Coronary artery (tissue), 2 donors: ENCODE measurements at regions not wholly inside any gene's neighbourhood (a gene's known extent, or its start where the extent isn't known, plus 50 kb on each side); places are given as distances from the start of the nearest gene placed in this dataset.

Experiments
- DNase-seq: peaks from one replicate; pipeline ENCODE4 v3.0.0-alpha.2; 2017; ENCODE audit warnings: low spot score
- H3K27ac ChIP-seq, 2 donors: fragments of 200-600 bp; sonication (generic); one replicate each; pipeline ENCODE4 v1.5.1; 2016 to 2019
- H3K4me3 ChIP-seq: fragments of 200-600 bp; sonication (generic); 2 replicates; pipeline ENCODE4 v1.5.1; 2016; ENCODE audit warnings: mild to moderate bottlenecking, moderate library complexity
- TF ChIP-seq, protein P1 (sequence below): fragments of 200-600 bp; sonication (generic); IDR thresholded peaks from one replicate; pipeline ENCODE4 v1.5.1; 2019; ENCODE audit warnings: antibody characterized with exemption

DNA sequence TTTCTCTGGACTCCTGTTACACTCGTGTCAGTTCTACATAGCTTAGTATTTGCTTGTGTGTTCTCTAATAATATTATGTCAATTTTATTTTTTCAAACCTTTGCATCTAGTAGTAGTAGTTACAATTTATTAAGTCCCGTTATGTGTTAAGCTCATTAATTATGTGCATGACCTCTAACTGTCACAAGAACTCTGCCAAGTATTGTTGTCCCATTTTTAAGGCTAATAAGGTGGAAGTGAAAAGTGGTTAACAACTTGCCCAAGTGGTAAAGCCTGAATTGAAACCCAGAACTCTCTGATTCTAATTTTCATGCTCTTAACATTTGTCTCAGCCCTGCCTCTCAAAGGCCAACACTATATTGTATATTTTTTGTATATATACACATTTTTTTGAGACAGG is 221.6 kb downstream of the DMRT2 start:
- DNase-seq: no peak

DNA sequence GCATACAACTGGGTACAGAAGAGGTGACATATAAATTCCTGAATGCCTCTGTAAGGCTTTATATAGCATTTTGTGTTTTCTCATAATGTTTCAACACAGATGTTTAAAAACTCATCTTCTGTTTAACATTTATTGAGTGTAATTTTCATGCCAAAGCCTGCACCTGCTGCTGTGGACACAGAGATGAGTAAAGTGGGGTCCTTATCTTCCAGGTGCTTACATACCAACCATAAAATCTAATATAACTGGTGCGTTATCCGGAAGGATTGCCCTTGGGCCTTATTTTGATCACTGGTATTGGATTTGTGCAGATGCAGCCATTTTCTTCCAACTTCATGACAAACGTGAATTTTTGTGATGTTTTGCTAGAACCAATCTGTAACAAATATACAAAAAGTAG is 222.3 kb downstream of the DMRT2 start:
- Histone ChIP-seq H3K27ac (no peak overlapping the region), H3K4me3 (no peak overlapping the region)
- no peak for DNase-seq
- TF ChIP-seq, protein P1, sequence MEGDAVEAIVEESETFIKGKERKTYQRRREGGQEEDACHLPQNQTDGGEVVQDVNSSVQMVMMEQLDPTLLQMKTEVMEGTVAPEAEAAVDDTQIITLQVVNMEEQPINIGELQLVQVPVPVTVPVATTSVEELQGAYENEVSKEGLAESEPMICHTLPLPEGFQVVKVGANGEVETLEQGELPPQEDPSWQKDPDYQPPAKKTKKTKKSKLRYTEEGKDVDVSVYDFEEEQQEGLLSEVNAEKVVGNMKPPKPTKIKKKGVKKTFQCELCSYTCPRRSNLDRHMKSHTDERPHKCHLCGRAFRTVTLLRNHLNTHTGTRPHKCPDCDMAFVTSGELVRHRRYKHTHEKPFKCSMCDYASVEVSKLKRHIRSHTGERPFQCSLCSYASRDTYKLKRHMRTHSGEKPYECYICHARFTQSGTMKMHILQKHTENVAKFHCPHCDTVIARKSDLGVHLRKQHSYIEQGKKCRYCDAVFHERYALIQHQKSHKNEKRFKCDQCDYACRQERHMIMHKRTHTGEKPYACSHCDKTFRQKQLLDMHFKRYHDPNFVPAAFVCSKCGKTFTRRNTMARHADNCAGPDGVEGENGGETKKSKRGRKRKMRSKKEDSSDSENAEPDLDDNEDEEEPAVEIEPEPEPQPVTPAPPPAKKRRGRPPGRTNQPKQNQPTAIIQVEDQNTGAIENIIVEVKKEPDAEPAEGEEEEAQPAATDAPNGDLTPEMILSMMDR: no peak

More for the DNA sequence above, 221.6 kb downstream of the DMRT2 start:
- Histone ChIP-seq H3K27ac (no peak overlapping the region), H3K4me3 (no peak overlapping the region)
- TF ChIP-seq, protein P1: no peak

DNA sequence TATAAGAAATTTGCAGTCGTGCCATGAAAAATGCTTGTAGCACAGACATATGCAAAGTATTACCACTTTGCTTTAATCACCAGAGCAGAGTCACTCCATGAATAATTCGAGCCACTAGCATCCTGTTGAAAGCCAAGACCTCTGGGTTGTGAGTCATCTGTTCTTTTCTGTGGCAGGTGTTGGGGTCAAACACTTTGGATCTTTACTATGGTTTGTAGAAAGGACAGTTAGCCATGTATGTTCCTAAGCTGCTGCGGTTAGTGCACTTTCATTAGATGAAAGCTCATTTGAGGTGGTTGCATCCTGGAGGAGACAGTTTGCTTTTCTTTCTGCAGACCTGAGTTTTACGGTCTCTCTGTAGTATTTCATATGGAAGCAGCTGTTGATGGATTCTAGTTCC is 223.7 kb downstream of the DMRT2 start:
- TF ChIP-seq, protein P1: no peak
- no peak for DNase-seq
- Histone ChIP-seq H3K4me3 (no peak overlapping the region), H3K27ac (no peak overlapping the region)

DNA sequence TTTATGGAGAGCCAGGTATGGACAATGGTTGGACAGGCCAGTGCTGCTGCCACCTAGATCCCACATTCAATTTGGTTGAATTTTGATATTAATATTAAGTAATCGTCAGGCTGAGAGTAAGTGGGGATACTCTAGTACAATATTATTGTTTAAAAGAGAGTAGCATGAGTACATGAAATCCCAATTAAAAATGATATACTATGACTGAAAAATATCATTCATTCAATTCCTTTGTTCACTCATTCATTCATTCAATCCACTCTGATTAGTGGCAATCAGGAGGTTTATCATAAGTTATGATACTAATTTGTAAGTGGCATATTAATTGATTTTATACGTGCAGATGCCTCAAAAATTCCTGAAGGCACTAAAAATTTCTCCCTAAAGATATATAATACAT is 224.2 kb downstream of the DMRT2 start:
- H3K27ac ChIP-seq: no peak overlapping the region
- DNase-seq: no peak
- no peak overlapping the region for H3K4me3 ChIP-seq
- TF ChIP-seq, protein P1: no peak

DNA sequence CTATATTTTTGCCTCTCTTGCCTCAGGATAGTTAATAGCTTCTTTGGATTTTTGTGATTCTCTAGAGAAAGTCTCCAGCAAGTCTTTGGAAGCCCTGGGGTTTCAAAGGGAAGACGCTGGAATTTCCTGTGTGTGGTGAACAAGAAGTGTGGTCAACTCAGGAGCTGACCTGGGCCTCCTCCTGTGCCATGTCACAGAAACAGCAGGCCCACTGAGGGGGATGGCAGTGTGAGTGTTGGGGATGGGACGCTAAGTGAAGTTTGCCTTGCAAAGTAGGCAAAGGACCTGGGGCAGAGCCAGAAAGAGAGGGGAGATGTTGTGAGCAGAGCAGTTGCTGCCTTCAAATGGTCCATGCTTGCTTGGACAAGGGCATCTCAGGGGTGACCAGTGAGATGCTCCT is 226.3 kb downstream of the DMRT2 start:
- Histone ChIP-seq H3K27ac (no peak overlapping the region), H3K4me3 (no peak overlapping the region)
- TF ChIP-seq, protein P1: no peak
- no peak for DNase-seq

DNA sequence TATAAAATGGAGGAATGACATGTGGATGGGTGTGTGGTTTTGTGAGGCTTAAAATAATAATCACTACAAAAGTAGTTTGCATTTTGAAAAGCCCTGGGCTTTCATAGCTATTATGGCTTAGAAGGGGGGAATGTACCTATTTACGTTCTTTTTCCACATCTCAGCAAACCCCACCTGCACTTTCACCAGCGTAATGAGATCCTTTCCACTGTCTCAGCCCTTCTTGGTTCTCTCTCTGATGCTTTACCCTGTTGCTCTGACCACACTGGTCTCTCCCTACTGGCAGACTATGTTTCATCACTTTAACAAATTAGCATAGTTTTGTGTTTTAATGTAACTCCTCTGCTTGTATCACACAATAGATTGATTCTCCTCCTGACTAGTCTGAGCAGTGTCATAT is 234.6 kb downstream of the DMRT2 start:
- no peak overlapping the region for H3K4me3 ChIP-seq
- H3K27ac ChIP-seq: no peak overlapping the region
- TF ChIP-seq, protein P1: no peak
- DNase-seq: no peak

DNA sequence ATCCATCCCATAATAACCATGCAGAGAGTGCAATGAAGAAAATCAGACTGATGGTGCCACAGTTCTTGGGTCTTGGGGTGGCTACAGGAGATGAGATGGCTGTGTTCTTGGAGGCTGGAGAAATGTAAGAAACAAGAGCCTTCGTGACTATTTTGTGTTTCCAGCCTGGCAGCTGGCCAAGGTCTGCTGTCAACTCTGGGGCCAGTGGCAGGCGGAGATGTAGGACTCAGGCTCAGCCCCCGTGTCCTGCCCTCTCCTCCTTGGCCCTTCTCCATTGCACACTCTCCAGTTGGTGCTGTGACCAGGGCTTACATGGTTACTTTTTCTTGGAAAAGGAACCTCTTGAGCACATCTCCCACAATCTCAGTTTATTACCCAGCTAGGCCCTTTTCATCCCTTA is 235.4 kb downstream of the DMRT2 start:
- no peak overlapping the region for H3K4me3 ChIP-seq
- TF ChIP-seq, protein P1: no peak
- no peak for DNase-seq
- H3K27ac ChIP-seq: no peak overlapping the region
